ENCODE measurements at regions not wholly inside any gene's neighbourhood (a gene's known extent, or its start where the extent isn't known, plus 50 kb on each side); places are given as distances from the start of the nearest gene placed in this dataset.
"Not testable (repeated sequence)": the region's sequence is repeated elsewhere in the genome, so short reads cannot be mapped to it uniquely, and the experiment has no call there.

GRCh38 chr7:84848974-84849372 lies 337.9 kb downstream of the SEMA3D start:
- not testable (repeated sequence) for TF ChIP-seq CTCF (conservative IDR thresholded peaks at IDR 0.05; ENCODE audit: low read length); EZH2phosphoT487 (IDR thresholded peaks at IDR 0.05; ENCODE audit: borderline replicate concordance, low read depth, low read length)
